ENCODE measurements at regions not wholly inside any gene's neighbourhood (a gene's known extent, or its start where the extent isn't known, plus 50 kb on each side); places are given as distances from the start of the nearest gene placed in this dataset.

DNA sequence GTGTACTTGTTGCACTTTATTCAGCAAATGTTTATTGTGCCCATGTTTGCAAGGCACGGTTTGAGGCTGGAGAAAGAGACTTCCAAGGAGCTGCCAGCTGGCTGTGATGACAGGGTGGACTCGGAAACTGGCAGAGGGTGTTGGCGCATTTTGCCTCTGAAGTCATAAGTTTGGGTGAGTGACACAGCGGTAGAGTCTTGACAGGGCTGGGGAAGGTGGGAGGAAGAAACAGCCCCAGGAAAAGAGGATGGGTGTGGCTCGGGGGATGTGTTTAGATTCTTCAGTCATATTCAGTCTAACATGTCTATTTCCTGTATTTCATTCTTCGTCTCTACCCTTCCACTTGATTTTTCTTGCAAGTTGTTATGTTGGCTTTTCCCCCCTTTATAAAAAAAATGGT, 77.0 kb upstream of the STOX2 start:
- H3K9me3 ChIP-seq (ENCODE audit: control insufficient read depth, insufficient read depth, low read depth, low read length), result no peaks in the 10 kb centered on the region
- H3K27ac ChIP-seq (ENCODE audit: low read length), result no peak overlapping the region
- TF ChIP-seq SIN3A (IDR thresholded peaks at IDR 0.05; ENCODE audit: borderline replicate concordance, insufficient read depth, low read depth, low read length) (no peak), CTCF (IDR thresholded peaks at IDR 0.05) (no peak), TCF7L2 (IDR thresholded peaks at IDR 0.05; ENCODE audit: low read depth, low read length) (no peak)
- TF ChIP-seq, protein P1, sequence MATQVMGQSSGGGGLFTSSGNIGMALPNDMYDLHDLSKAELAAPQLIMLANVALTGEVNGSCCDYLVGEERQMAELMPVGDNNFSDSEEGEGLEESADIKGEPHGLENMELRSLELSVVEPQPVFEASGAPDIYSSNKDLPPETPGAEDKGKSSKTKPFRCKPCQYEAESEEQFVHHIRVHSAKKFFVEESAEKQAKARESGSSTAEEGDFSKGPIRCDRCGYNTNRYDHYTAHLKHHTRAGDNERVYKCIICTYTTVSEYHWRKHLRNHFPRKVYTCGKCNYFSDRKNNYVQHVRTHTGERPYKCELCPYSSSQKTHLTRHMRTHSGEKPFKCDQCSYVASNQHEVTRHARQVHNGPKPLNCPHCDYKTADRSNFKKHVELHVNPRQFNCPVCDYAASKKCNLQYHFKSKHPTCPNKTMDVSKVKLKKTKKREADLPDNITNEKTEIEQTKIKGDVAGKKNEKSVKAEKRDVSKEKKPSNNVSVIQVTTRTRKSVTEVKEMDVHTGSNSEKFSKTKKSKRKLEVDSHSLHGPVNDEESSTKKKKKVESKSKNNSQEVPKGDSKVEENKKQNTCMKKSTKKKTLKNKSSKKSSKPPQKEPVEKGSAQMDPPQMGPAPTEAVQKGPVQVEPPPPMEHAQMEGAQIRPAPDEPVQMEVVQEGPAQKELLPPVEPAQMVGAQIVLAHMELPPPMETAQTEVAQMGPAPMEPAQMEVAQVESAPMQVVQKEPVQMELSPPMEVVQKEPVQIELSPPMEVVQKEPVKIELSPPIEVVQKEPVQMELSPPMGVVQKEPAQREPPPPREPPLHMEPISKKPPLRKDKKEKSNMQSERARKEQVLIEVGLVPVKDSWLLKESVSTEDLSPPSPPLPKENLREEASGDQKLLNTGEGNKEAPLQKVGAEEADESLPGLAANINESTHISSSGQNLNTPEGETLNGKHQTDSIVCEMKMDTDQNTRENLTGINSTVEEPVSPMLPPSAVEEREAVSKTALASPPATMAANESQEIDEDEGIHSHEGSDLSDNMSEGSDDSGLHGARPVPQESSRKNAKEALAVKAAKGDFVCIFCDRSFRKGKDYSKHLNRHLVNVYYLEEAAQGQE (IDR thresholded peaks at IDR 0.05; ENCODE audit: insufficient read depth in 1 of 2, low read depth in 2 of 2, low read length in 1 of 2), result no peak
- POLR2A ChIA-PET, result no interaction called here
- no peaks in the 10 kb centered on the region for H3K36me3 ChIP-seq (ENCODE audit: control insufficient read depth, insufficient read depth, low read length)
- no TSS peak for BruUV-seq (replicated peaks)
- in situ Hi-C loops (cut with HindIII; ENCODE audit: low pct_unique_long_range_greater_than_20kb, low sequenced_read_pairs) (no loop called here), intact Hi-C loops (cut with micrococcal nuclease; ENCODE audit: unreplicated experiment) (no loop called here)
- DNase-seq (ENCODE audit: low read depth, low spot score), result no peak
- no peaks in the 10 kb centered on the region for H3K27me3 ChIP-seq (ENCODE audit: control insufficient read depth, insufficient read depth, low read length)
- no peaks in the 10 kb centered on the region; the same call in 1 of the 2 replicates for H3K4me1 ChIP-seq (ENCODE audit: control insufficient read depth, insufficient read depth, low read length)
- H3K4me3 ChIP-seq (ENCODE audit: low read depth in 2 of 2, low read length in 2 of 2), result no peak overlapping the region
- CTCF ChIA-PET, result no interaction called here
- no peak for ATAC-seq

- H3K4me3 ChIP-seq (ENCODE audit: low read depth in 2 of 2, low read length in 2 of 2), result no peak overlapping the region
- POLR2A ChIA-PET, result no interaction called here
- H3K36me3 ChIP-seq (ENCODE audit: control insufficient read depth, insufficient read depth, low read length), result no peaks in the 10 kb centered on the region
- intact Hi-C loops (cut with micrococcal nuclease; ENCODE audit: unreplicated experiment), result no loop called here
- DNase-seq (ENCODE audit: low read depth, low spot score), result no peak
- H3K27ac ChIP-seq (ENCODE audit: low read length), result no peak overlapping the region
- BruUV-seq (replicated peaks), result no TSS peak
- no peaks in the 10 kb centered on the region for H3K27me3 ChIP-seq (ENCODE audit: control insufficient read depth, insufficient read depth, low read length)
- in situ Hi-C loops (cut with HindIII; ENCODE audit: low pct_unique_long_range_greater_than_20kb, low sequenced_read_pairs), result no loop called here
- no peaks in the 10 kb centered on the region for H3K9me3 ChIP-seq (ENCODE audit: control insufficient read depth, insufficient read depth, low read depth, low read length)
- no peak for TF ChIP-seq SIN3A (IDR thresholded peaks at IDR 0.05; ENCODE audit: borderline replicate concordance, insufficient read depth, low read depth, low read length)
- no peak for TF ChIP-seq TCF7L2 (IDR thresholded peaks at IDR 0.05; ENCODE audit: low read depth, low read length)
- no peak for TF ChIP-seq CTCF (IDR thresholded peaks at IDR 0.05)
- no peak for TF ChIP-seq POLR2AphosphoS5 (IDR thresholded peaks at IDR 0.05; ENCODE audit: low read depth, low read length)
- ATAC-seq, result no peak
- CTCF ChIA-PET, result no interaction called here
- H3K4me1 ChIP-seq (ENCODE audit: control insufficient read depth, insufficient read depth, low read length), result no peaks in the 10 kb centered on the region; the same call in 1 of the 2 replicates
Observed at GRCh38 chr4:183828839-183829238, 76.3 kb upstream of the STOX2 start.
